ENCODE measurements at regions not wholly inside any gene's neighbourhood (a gene's known extent, or its start where the extent isn't known, plus 50 kb on each side); places are given as distances from the start of the nearest gene placed in this dataset.

DNA sequence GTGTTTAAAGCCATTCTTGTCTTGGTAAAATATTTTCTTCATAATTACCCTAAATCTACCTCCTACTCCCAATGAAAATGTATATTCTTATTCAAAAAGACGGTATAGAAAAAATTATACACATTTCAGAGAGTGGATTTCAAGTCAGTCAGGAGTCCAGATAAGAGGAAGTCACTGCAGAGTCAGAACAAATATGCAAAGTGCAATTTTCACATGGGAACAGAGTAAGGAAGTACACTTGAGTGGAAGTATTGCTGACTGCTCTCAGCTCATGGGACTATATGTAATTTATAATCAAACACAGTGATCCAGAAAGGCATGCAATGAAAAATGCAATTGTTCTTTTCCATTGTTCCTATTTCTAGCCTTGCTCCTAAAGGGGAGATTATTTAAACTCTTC is 1128.0 kb downstream of the AACS start:
- CTCF ChIA-PET: no interaction called here
- Histone ChIP-seq H3K36me3 (ENCODE audit: low read depth) (no peaks in the 10 kb centered on the region), H3K27me3 (ENCODE audit: insufficient read depth, low read depth) (peaks cover 13% of the 10 kb centered on the region; the same call in 1 of the 2 replicates), H3K9me3 (ENCODE audit: insufficient read depth, low read depth) (no peaks in the 10 kb centered on the region), H3K9me2 (ENCODE audit: insufficient read depth) (no peaks in the 10 kb centered on the region), H3K4me1 (replicated peaks; ENCODE audit: insufficient read depth) (no peaks in the 10 kb centered on the region), H4K20me1 (ENCODE audit: insufficient read depth) (no peaks in the 10 kb centered on the region), H3K4me3 (no peak overlapping the region), H3K27ac (no peak overlapping the region), H2AFZ (no peak overlapping the region), H3K4me2 (no peak overlapping the region), H3F3A (ENCODE audit: insufficient read depth, low read depth) (no peaks in the 10 kb centered on the region), H3K79me2 (ENCODE audit: low read depth) (no peaks in the 10 kb centered on the region)
- POLR2A ChIA-PET (ENCODE audit: unreplicated experiment): no interaction called here
- BruUV-seq (replicated peaks): no TSS peak
- DNase-seq: no peak
- intact Hi-C loops (cut with micrococcal nuclease; ENCODE audit: unreplicated experiment): no loop called here
- TF ChIP-seq, protein P1, sequence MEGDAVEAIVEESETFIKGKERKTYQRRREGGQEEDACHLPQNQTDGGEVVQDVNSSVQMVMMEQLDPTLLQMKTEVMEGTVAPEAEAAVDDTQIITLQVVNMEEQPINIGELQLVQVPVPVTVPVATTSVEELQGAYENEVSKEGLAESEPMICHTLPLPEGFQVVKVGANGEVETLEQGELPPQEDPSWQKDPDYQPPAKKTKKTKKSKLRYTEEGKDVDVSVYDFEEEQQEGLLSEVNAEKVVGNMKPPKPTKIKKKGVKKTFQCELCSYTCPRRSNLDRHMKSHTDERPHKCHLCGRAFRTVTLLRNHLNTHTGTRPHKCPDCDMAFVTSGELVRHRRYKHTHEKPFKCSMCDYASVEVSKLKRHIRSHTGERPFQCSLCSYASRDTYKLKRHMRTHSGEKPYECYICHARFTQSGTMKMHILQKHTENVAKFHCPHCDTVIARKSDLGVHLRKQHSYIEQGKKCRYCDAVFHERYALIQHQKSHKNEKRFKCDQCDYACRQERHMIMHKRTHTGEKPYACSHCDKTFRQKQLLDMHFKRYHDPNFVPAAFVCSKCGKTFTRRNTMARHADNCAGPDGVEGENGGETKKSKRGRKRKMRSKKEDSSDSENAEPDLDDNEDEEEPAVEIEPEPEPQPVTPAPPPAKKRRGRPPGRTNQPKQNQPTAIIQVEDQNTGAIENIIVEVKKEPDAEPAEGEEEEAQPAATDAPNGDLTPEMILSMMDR (conservative IDR thresholded peaks at IDR 0.05): no peak
- TF ChIP-seq EZH2 (IDR thresholded peaks at IDR 0.05; ENCODE audit: low read depth): no peak

DNA sequence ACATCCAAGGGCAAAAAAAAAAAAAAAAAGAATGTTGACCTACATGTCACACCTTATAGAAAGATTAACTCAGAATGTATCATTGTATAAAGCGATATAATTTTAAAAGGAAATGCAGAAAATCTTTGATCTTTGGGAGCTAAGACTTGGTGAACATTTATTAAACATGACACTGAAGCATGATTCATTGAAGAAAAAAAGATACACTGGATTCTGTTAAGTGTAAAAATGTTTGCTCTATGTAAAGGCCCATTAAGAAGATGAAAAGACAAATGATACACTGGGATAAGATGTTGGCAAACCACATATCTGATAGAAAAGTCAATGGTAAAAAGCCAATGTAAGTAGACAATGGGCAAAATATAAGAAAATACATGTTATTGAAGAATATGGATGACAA is 1131.0 kb downstream of the AACS start:
- TF ChIP-seq, protein P1 (conservative IDR thresholded peaks at IDR 0.05): no peak
- no peak for TF ChIP-seq EZH2 (IDR thresholded peaks at IDR 0.05; ENCODE audit: low read depth)
- no peaks in the 10 kb centered on the region for H3K4me1 ChIP-seq (replicated peaks; ENCODE audit: insufficient read depth)
- ChIA-PET POLR2A (ENCODE audit: unreplicated experiment) (no interaction called here), CTCF (interaction anchor here (0.6 kb wide), 1 partner anchor 70 kb away, joined by 5 read pairs; no protein-coding TSS in a partner anchor)
- intact Hi-C loops (cut with micrococcal nuclease; ENCODE audit: unreplicated experiment): no loop called here
- no peaks in the 10 kb centered on the region for H3K79me2 ChIP-seq (ENCODE audit: low read depth)
- no peaks in the 10 kb centered on the region for H4K20me1 ChIP-seq (ENCODE audit: insufficient read depth)
- peaks cover 6% of the 10 kb centered on the region; the same call in 1 of the 2 replicates for H3K27me3 ChIP-seq (ENCODE audit: insufficient read depth, low read depth)
- H3F3A ChIP-seq (ENCODE audit: insufficient read depth, low read depth): no peaks in the 10 kb centered on the region
- H2AFZ ChIP-seq: no peak overlapping the region
- BruUV-seq (replicated peaks): no TSS peak
- H3K36me3 ChIP-seq (ENCODE audit: low read depth): no peaks in the 10 kb centered on the region
- H3K27ac ChIP-seq: no peak overlapping the region
- H3K9me2 ChIP-seq (ENCODE audit: insufficient read depth): no peaks in the 10 kb centered on the region
- H3K4me2 ChIP-seq: no peak overlapping the region
- H3K4me3 ChIP-seq: no peak overlapping the region
- H3K9me3 ChIP-seq (ENCODE audit: insufficient read depth, low read depth): no peaks in the 10 kb centered on the region
- no peak for DNase-seq

DNA sequence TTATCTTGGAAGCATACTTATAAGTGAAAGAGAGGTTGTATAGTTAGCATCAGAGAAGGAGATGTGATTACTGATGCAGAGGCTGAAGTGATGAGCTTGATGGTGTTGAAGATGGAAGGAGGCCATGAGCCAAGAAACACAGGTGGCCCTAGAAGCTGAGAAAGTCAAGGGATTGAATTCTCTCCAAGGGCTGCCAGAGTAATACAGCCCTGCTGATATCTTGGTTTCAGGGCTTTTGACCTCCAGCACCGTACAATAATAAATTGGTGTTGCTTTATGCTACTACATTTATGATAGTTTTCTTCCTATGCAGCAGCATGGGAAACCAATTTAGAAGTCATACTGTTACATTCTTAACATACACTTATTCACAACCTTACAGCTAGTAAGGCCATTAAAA is 1133.3 kb downstream of the AACS start:
- Histone ChIP-seq H3K9me3 (ENCODE audit: insufficient read depth, low read depth) (no peaks in the 10 kb centered on the region), H2AFZ (no peak overlapping the region), H3K4me3 (no peak overlapping the region), H3K27ac (no peak overlapping the region), H3K4me2 (no peak overlapping the region), H3K36me3 (ENCODE audit: low read depth) (no peaks in the 10 kb centered on the region), H4K20me1 (ENCODE audit: insufficient read depth) (no peaks in the 10 kb centered on the region), H3F3A (ENCODE audit: insufficient read depth, low read depth) (no peaks in the 10 kb centered on the region), H3K4me1 (replicated peaks; ENCODE audit: insufficient read depth) (no peaks in the 10 kb centered on the region), H3K9me2 (ENCODE audit: insufficient read depth) (no peaks in the 10 kb centered on the region), H3K27me3 (ENCODE audit: insufficient read depth, low read depth) (no peaks in the 10 kb centered on the region), H3K79me2 (ENCODE audit: low read depth) (no peaks in the 10 kb centered on the region)
- no peak for DNase-seq
- POLR2A ChIA-PET (ENCODE audit: unreplicated experiment): no interaction called here
- intact Hi-C loops (cut with micrococcal nuclease; ENCODE audit: unreplicated experiment): no loop called here
- TF ChIP-seq, protein P1 (conservative IDR thresholded peaks at IDR 0.05): no peak
- TF ChIP-seq EZH2 (IDR thresholded peaks at IDR 0.05; ENCODE audit: low read depth): no peak
- no TSS peak for BruUV-seq (replicated peaks)
- CTCF ChIA-PET: no interaction called here
